MM.1S (cell line): ENCODE measurements at regions not wholly inside any gene's neighbourhood (a gene's known extent, or its start where the extent isn't known, plus 50 kb on each side); places are given as distances from the start of the nearest gene placed in this dataset.

Source experiments
- CTCF ChIP-seq: fragments of 300-600 bp; sonication (generic); IDR thresholded peaks from 2 replicates; pipeline ENCODE4 v1.5.1; 2016; ENCODE audit warnings: antibody characterized with exemption, low read length, mixed read lengths
- EZH2 ChIP-seq: fragments of 300-600 bp; sonication (generic); optimal IDR thresholded peaks from 2 replicates; pipeline ENCODE3; 2017; ENCODE audit warnings: low read depth, mild to moderate bottlenecking, antibody characterized with exemption, low read length, mixed read lengths

DNA sequence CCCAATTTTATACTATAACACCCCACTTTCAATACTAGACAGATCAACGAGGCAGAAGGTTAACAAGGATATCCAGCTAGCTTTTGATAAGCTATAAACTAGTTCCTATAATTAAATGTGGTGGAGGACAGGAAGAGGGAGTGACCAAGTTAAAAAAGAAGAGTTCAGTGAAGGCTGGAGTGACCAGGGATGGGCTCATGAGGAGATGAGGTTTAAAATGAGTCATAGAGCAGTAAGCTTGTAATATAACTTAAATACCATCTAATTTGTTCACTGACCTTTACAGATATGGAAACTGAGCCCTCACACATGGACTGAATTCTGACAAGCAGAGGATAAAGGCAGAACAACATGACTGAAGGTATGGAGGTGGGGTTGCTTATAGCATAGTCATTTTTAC, 284.5 kb downstream of the SPATA31D1 start:
- TF ChIP-seq EZH2 (no peak), CTCF (no peak)
